ENCODE measurements at regions not wholly inside any gene's neighbourhood (a gene's known extent, or its start where the extent isn't known, plus 50 kb on each side); places are given as distances from the start of the nearest gene placed in this dataset.

- H3K4ac ChIP-seq (ENCODE audit: low read depth, low read length) = no peak overlapping the region
- H3K4me3 Mint-ChIP-seq = no peak overlapping the region
- H3K23ac ChIP-seq (ENCODE audit: insufficient read length, low read depth, low read length) = no peak overlapping the region
- H3T11ph ChIP-seq (ENCODE audit: low read length) = no peak overlapping the region
- H2BK5ac ChIP-seq (ENCODE audit: insufficient read length, low read length) = no peak overlapping the region
- no peaks in the 10 kb centered on the region for H3K23me2 ChIP-seq (ENCODE audit: insufficient read length, low read depth, low read length, poor library complexity, severe bottlenecking)
- no peak overlapping the region for H3K18ac ChIP-seq (ENCODE audit: insufficient read length, low read depth, low read length)
- H3K9me3 ChIP-seq (ENCODE audit: control insufficient read depth, low read depth, low read length) = no peaks in the 10 kb centered on the region
- H3K27ac Mint-ChIP-seq = no peak overlapping the region
- no peak overlapping the region for H3K27ac ChIP-seq (ENCODE audit: insufficient read length, low read depth, low read length)
- no peak overlapping the region for H2BK20ac ChIP-seq (ENCODE audit: low read depth, low read length, poor library complexity, severe bottlenecking)
- no peak overlapping the region for H2AFZ ChIP-seq (ENCODE audit: low read length)
- no peak overlapping the region for H4K5ac ChIP-seq (ENCODE audit: insufficient read length, low read depth, low read length)
- no peak overlapping the region for H3K9ac ChIP-seq (ENCODE audit: extremely low read depth, insufficient read length, low read length)
- no peak for TF ChIP-seq CTCF (conservative IDR thresholded peaks at IDR 0.05)
- no CpG with 5 or more reads among the region's 1 CpG for WGBS (ENCODE audit: extremely low coverage, insufficient read length, low lambda C conversion rate)
- H3K4me1 Mint-ChIP-seq = peaks cover 0 to 4% of the 10 kb centered on the region in 2 experiments; a peak in 2 of 4 replicates
- no peak overlapping the region for H3K14ac ChIP-seq (ENCODE audit: insufficient read depth, low read length)
- no peak for DNase-seq
- no peaks in the 10 kb centered on the region for H3K27me3 ChIP-seq (ENCODE audit: insufficient read depth, low read length)
- H2AK5ac ChIP-seq (ENCODE audit: insufficient read length, low read length) = no peak overlapping the region
- no peak overlapping the region for H2BK12ac ChIP-seq (ENCODE audit: insufficient read length, low read depth, low read length)
- no peak overlapping the region for H2BK120ac ChIP-seq (ENCODE audit: low read depth, low read length, poor library complexity, severe bottlenecking)
- no peaks in the 10 kb centered on the region for H3K79me2 ChIP-seq (ENCODE audit: insufficient read depth, low read length)
- no peak overlapping the region for H3K4me2 ChIP-seq (ENCODE audit: insufficient read depth, insufficient read length, low read length)
- no peak overlapping the region for H4K91ac ChIP-seq (ENCODE audit: insufficient read length, low read depth, low read length)
- no peak overlapping the region for H4K8ac ChIP-seq (replicated peaks; ENCODE audit: insufficient read length, low read depth, low read length)
- H3K56ac ChIP-seq (ENCODE audit: insufficient read length, low read depth, low read length) = no peak overlapping the region
- H3K79me1 ChIP-seq (ENCODE audit: insufficient read depth, low read depth, low read length, poor library complexity, severe bottlenecking) = no peaks in the 10 kb centered on the region
- no peaks in the 10 kb centered on the region for H3K4me1 ChIP-seq (ENCODE audit: insufficient read depth, low read length)
- no peaks in the 10 kb centered on the region for H4K20me1 ChIP-seq (ENCODE audit: control insufficient read depth, insufficient read depth, insufficient read length)
- H3K27me3 Mint-ChIP-seq (ENCODE audit: low read depth) = no peaks in the 10 kb centered on the region
- peaks cover 0 to 2% of the 10 kb centered on the region in 2 experiments; a peak in 3 of 5 replicates for H3K9me3 Mint-ChIP-seq
- H3K36me3 Mint-ChIP-seq (ENCODE audit: insufficient read depth in 1 of 3, low read depth in 3 of 3) = no peaks in the 10 kb centered on the region
- H2BK15ac ChIP-seq (ENCODE audit: low read depth, low read length) = no peak overlapping the region
Observed at GRCh38 chr9:108417726-108418125, 438.1 kb downstream of the ACTL7B start.
